GM12878 (cell line): ENCODE measurements at regions not wholly inside any gene's neighbourhood (a gene's known extent, or its start where the extent isn't known, plus 50 kb on each side); places are given as distances from the start of the nearest gene placed in this dataset.

Experiments
- CTCF ChIP-seq, 3 experiments: IDR thresholded peaks in 2 of 3; conservative IDR thresholded peaks in 1 of 3; 2 replicates each; pipeline ENCODE4 v1.5.1; 2011; ENCODE audit warnings: low read depth in 3 of 3, low read length in 3 of 3, mild to moderate bottlenecking in 3 of 3, control low read depth in 2 of 3, moderate library complexity in 2 of 3, inconsistent platforms in 1 of 3, mixed read lengths in 1 of 3; ENCODE audit not compliant: control insufficient read depth in 2 of 3, insufficient read depth in 1 of 3; ENCODE audit errors: extremely low read depth in 1 of 3
- NRF1 ChIP-seq: conservative IDR thresholded peaks from 2 replicates; pipeline ENCODE4 v1.6.1; 2011; ENCODE audit warnings: mild to moderate bottlenecking, low read depth, low read length, improper control_type of control experiment
- SUPT20H ChIP-seq: IDR thresholded peaks from 2 replicates; pipeline ENCODE4 v1.6.1; 2011; ENCODE audit warnings: low read depth, mild to moderate bottlenecking, low read length, moderate library complexity, borderline replicate concordance; ENCODE audit not compliant: control insufficient read depth

GRCh38 chr7:124205526-124205925, 172.7 kb upstream of the TMEM229A start:
- TF ChIP-seq CTCF (IDR thresholded peaks at IDR 0.05 in 2 of 3, conservative IDR thresholded peaks at IDR 0.05 in 1 of 3; ENCODE audit: control insufficient read depth in 2 of 3, extremely low read depth in 1 of 3, insufficient read depth in 1 of 3, low read depth in 3 of 3, low read length in 3 of 3): no peak
- no peak for TF ChIP-seq NRF1
- TF ChIP-seq SUPT20H: no peak
